ENCODE measurements at regions not wholly inside any gene's neighbourhood (a gene's known extent, or its start where the extent isn't known, plus 50 kb on each side); places are given as distances from the start of the nearest gene placed in this dataset.

DNA sequence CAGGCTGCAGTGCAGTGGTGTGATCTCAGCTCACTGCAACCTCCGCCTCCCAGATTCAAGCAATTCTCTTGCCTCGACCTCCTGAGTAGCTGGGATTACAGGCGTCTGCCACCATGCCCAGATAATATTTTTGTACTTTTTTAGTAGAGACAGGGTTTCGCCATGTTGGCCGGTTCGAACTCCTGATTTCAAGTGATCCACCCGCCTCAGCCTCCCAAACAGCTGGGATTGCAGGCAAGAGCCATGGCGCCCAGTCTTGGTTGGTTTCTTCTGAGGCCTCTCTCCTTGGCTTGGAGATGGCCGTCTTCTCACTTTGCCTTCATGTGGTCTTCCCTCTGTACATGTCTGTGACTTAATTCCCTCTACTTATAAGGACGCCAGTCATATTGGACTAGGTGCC, 254.6 kb downstream of the BUD13 start:
- TF ChIP-seq, protein P1, sequence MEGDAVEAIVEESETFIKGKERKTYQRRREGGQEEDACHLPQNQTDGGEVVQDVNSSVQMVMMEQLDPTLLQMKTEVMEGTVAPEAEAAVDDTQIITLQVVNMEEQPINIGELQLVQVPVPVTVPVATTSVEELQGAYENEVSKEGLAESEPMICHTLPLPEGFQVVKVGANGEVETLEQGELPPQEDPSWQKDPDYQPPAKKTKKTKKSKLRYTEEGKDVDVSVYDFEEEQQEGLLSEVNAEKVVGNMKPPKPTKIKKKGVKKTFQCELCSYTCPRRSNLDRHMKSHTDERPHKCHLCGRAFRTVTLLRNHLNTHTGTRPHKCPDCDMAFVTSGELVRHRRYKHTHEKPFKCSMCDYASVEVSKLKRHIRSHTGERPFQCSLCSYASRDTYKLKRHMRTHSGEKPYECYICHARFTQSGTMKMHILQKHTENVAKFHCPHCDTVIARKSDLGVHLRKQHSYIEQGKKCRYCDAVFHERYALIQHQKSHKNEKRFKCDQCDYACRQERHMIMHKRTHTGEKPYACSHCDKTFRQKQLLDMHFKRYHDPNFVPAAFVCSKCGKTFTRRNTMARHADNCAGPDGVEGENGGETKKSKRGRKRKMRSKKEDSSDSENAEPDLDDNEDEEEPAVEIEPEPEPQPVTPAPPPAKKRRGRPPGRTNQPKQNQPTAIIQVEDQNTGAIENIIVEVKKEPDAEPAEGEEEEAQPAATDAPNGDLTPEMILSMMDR (IDR thresholded peaks at IDR 0.05), result no peak
- TF ChIP-seq POLR2A (IDR thresholded peaks at IDR 0.05), result no peak
